ENCODE measurements at regions not wholly inside any gene's neighbourhood (a gene's known extent, or its start where the extent isn't known, plus 50 kb on each side); places are given as distances from the start of the nearest gene placed in this dataset.
A peak's percentile ranks its signal among the peaks of the same experiment; 100 is the strongest.

DNA sequence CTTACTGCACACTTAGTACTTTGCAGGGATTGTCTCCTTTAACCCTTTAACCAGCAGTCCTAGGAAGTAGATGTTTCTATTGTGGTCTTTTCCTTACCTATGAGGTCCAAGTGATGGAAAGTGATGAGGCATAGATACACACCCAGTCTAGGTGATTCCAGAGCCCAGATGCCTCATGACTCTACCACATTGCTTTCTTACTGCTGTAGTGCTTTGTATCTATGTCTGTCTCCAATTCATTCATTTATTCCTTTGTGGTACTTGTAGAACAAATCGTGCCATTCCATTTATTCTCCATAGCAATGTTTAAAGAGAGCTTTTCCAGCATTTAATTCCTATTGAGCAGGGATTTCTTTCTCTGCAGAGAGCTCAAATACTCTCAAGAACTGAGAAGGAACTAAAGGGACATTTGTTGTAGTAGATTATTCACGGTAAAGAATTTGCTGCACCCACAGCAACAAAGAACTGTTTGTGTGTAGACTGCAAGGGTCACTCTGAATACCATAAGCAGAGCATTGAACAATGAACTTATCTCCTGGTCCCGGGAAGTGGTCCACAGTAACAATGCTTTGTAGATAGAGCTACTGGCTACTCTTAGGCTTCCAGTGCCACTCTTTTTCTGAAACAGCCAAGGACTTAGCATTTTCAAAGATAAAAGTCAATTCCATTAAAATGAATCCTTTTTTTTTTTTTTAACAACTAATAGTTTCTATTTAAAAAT is 337.0 kb downstream of the PTEN start:
- DNase-seq, result no peak

DNA sequence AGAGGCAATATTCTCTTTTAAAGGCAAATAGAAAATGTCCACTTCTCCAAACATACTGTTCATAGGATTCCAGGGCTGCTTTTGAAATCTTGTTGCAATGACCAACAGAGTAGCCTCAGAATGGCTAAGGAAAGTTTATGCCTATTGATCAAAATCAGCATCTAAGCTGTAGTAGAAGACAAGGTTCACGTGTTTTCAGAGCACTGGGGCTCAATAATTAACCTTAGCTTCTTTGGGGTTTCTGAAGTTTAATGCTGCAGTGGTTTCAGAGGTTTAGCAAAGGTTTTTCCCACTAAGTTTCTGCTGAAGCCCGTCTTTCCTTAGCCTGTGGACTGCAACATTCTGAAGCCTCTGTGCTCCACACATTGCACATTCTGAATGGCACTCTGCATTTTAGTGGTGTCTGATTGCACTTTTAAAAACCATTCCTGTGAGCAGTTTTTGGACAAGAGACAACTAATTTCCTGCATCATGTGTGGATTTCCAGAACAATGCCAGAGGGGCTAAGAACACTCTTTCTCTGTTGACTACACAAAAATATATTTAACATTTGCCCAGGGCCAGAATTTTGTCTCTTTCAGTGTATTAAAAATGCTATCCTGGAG is 342.5 kb downstream of the PTEN start:
- no peak for DNase-seq

DNA sequence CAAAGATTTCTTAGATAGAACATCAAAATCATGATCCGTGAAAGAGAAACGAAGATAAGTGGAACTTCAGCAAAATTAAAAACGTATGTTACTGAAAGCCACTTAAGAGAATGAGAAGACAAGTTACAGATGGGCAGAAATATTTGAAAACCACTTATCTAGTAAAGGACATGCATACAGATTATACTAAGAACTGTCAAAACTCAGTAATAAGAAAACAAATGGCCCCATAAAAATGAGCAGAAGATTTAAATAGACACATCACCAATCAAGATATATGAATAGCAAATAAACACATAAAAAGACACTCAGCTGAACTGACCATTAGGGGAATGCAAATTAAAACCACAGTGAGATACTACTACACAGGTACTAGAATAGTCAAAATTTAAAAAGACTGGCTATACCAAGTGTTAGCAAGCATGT is 343.7 kb downstream of the PTEN start:
- no peak for DNase-seq

DNA sequence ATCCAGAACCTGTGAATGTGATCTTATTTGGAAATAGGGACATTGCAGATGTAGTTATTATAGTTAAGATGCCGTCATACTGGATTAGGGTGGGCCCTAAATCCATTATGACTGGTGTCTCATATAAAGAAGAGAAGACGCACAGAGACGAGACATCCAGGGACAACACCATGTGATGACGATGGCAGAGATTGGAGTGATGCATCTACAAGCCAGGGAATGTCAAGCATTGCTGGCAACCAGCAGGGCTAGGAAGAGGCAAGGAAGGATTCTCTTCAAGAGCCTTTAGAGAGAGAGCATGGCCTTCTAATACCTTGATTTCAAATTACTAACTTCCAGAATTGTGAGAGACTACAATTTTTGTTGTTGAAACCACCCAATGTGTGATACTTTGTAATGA is 345.8 kb downstream of the PTEN start:
- no peak for DNase-seq

DNA sequence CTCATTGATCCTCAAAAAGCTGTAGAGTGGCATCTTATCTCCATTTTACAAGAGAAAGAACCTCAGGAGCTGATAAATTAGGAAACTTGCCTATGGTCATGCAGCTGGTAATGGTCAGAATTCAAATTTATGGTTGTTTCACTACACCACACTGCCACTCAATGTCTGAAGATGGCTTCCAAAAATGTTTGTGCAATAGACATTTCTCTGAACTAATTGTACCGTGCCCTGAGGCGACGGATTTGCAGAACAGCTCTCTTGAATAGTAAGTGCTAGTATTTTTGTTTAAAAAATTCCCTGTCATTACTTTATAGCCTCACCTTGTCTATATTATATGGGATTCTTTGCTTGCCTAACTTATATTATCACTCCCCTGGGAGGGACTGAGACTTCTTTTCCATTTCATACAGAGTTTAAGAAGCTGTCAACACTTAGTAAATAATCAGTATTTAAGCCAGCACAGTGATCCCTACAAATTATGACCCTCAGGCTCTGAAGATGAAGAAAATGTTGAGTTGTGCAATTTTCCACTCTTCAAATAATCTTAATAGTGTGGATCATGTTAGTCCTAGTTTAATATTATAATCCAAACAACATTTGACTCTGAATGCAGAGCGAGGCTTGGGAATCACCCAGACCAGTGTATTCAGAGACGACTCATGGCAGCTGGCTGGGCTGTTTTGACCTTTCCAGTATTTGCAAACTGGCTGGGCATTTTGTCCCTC is 346.6 kb downstream of the PTEN start:
- peak in 1 of 3 donors; percentile 54 for DNase-seq

DNA sequence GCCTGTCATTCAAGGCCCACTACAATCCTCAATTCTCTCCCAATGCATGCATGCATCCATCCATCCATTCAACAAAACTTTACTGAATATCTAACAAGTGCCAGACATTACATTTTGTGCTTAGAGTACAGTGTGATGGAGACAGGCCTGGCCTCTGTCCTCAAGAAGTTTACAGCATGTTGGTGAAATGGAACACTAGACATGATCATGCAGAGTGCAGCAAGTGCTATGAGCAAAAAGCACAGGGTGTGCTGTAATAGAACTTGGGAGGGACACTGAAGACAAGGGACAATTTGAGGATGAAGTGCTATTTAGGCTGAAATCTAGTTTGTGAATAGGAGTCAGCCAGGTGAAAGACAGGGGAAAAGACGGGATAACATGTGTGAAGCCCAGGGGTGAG is 347.8 kb downstream of the PTEN start:
- no peak for DNase-seq

DNA sequence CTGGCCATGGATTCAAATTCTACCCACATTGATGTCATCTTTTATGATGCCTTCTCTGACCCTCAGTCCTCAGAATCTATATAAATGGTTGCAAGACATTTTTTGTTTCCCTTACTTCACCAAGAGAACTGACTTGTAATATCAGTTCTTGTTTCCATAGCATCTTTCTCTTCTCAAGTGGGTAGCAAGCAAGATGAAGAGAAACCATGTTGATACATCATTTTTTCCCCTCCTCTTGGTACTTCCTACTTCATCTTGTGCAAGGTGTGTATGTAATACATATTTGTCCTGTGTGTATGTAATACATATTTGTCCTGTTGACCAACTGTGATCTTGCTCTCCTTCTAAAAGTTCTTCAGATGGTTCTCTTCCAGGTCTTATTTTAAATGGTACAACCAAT is 348.6 kb downstream of the PTEN start:
- no peak for DNase-seq

DNA sequence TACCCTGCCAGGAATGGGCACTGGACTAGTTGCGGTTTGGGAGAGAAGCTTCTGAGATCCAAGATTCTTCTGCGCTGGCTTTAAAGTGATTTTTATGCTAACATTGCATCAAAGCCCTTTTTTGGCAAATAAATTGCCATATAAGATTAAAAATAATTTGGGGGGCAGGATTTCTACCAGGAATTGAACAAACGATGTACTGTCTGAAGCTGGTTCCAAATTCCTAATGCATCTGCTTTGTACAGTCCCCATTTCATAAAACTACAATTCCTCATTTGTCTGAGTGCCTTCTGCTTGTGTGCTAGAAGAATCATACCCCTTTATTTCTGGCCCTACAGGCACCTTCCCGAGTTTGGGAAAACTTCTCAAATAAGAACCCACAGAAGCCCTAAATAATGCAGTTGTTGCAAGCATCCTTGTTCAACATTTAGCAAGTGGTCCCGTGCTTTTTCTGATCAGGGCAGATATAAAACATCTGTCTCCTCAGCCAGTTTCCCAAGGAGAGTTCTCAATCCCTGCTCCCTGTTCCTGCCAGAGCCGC is 349.7 kb downstream of the PTEN start:
- no peak for DNase-seq

DNA sequence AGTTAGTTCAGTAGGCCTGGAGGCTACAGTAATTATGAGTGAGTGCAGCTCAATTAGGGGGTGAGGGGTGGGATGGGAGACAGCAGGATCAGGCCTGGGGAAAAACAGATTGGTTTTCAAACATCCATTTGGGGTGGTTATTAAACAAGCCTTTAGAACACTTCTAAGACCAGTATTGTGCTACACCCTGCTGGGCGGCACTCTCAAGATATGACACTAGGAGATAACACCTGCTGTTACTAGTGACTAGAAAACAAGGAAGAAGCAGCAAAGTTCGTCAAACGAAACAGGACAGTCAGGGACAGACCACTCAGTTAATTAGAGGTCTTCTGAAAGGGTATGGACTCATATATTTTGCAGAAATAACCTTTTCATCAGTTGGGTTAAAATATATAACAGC is 353.6 kb downstream of the PTEN start:
- no peak for DNase-seq

DNA sequence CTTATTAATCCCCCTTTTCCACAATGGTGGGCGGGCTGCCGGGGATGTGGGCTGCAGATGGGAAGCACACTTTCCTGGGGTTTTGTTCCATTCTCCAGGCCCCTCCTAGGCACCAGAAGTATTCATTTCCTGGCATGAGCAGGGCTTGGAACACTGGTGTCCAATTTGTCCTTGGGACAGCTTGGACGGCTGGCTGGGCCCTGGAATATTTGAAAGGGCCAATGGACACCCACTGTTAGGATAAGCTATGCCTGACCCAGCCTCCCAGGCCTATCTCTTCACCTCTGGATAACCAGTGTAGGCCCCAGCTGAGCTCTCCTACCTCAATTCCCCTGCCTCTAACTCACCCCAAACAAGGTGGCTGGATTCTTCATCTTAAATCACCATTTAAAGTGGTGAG is 354.9 kb downstream of the PTEN start:
- DNase-seq, result no peak

DNA sequence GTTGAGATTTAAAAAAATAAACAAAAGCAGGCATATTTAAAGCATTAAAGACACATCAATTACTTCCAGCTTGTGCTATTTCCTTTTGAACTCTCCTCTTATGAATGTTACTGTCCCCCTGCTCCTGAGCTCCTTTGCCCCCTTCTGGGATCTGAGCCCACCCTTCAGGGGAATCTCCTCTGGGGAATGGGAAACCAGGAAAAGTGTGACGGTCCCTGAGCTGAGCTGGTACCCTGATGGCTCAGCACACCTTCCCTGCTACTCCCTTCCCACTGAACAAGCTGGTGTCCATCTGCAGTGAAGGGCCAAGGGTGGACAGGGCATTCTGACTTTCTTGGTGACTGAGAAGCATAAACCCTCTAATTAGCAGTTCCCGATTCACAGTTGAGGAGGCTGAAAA is 356.3 kb downstream of the PTEN start:
- DNase-seq, result no peak

DNA sequence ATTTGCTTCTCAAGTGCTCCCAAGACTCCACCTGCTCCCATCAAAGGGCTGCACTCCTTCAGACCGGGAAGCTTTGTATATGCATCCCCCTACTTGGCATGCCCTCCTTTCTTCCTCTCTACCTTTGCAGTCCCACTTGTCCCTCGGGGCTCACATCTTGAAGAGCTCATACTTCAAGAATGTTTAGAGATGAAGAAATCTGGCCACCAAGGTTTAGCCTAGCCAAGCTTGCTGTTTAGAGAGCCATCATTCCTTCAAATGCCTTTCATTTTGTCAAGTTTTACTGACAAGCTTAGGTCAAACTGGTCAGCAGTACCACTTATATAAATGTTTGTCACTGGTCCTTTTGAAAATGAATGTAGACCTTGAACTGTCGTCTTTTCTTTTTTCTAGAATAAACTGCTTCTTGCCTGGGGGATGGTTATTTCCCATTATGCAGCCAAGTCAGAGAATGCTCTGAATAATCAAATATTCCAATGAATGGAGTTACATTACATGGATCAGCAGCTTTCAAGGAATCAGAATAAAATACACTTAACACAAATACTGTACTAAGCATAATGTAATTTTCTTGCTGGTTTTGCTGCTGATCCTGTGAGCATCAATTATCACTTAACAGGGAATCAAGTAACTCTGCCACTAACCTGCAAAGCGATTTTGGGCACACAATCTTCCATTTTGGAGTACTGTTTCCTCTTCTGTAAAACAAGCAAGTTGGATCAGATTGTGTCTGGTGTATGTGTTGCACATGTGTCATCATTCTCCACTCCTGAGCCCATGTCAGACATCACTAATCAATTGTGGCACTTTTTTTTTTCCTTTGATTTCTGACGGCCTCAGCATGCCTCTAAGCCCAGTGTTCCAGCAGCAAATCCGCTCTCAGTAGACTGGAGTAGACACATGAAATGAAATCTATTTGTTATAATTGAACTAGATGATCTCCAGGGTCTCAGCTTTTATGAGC is 357.9 kb downstream of the PTEN start:
- DNase-seq, result no peak

DNA sequence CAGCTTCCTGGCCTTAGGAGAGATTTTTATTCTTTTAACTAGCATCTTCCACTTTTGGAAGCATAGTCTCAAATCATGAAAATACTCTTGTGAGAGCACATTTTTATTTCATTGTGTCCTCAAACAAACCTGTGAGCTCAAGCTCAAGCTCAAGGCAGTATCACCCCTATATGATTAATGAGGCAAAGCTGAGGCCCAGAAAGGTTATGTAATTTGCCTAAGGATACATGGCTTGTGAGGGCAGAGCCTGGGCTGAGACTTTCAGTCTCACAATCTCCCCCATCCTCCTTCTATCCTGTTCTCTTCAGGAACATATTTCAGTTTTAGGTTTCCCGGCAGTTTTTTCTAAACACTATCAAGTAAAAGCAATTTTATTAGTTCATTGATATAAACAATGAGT is 359.5 kb downstream of the PTEN start:
- no peak for DNase-seq
